Endothelial cell of umbilical vein (primary cell): ENCODE measurements at regions not wholly inside any gene's neighbourhood (a gene's known extent, or its start where the extent isn't known, plus 50 kb on each side); places are given as distances from the start of the nearest gene placed in this dataset.

Source experiments
- BruUV-seq: library from RNA; stranded (reverse); fragments of 400-500 nt; replicated peaks from 2 replicates; lab custom pipeline; 2021; lab: Mats Ljungman, UMichigan
- CTCF ChIA-PET: fragments of 300-600, 350-600 bp; sonication (Branson Sonifier 250); formaldehyde crosslinking; loops from one replicate; lab custom pipeline; 2021; ENCODE audit warnings: antibody characterized with exemption, inconsistent platforms; lab: Charles Lee
- POLR2A ChIA-PET: fragments of 300-600, 350-600 bp; sonication (Branson Sonifier 250); formaldehyde crosslinking; loops from one replicate; lab custom pipeline; 2021; ENCODE audit warnings: antibody characterized with exemption, inconsistent platforms; lab: Charles Lee
- DNase-seq: peaks from one replicate; pipeline ENCODE4 v3.0.0-alpha.2; 2011; ENCODE audit warnings: low read depth, low spot score
- FAIRE-seq: peaks from 2 replicates; lab custom pipeline; 2011; peaks lifted over from hg19 to GRCh38; lab: Jason Lieb, UNC
- H2AFZ ChIP-seq: 2 replicates; pipeline ENCODE4 v1.6.0; 2012; ENCODE audit warnings: low read depth, low read length, control low read depth, inconsistent platforms
- H3K27ac ChIP-seq: 2 replicates; pipeline ENCODE4 v1.5.1; 2011; ENCODE audit warnings: low read depth, mild to moderate bottlenecking, control low read depth, low read length, moderate library complexity; ENCODE audit not compliant: insufficient read depth
- H3K27me3 ChIP-seq, 2 experiments: 2 replicates each; pipeline versions ENCODE4 v1.6.0 to v1.6.1; 2011; ENCODE audit warnings: low read length in 2 of 2, mixed read lengths in 1 of 2; ENCODE audit not compliant: control insufficient read depth in 2 of 2, insufficient read depth in 2 of 2
- H3K36me3 ChIP-seq, 2 experiments: 2 replicates in 1 of 2; 3 replicates in 1 of 2; pipeline ENCODE4 v1.5.1; 2011; ENCODE audit warnings: low read length in 2 of 2, mild to moderate bottlenecking in 1 of 2, moderate library complexity in 1 of 2; ENCODE audit not compliant: control insufficient read depth in 2 of 2, insufficient read depth in 2 of 2; ENCODE audit errors: extremely low read depth in 1 of 2
- H3K4me1 ChIP-seq: 3 replicates; pipeline ENCODE4 v1.5.1; 2011; ENCODE audit warnings: mild to moderate bottlenecking, low read length; ENCODE audit not compliant: control insufficient read depth, insufficient read depth; ENCODE audit errors: extremely low read depth
- H3K4me2 ChIP-seq: 2 replicates; pipeline ENCODE4 v1.6.1; 2011; ENCODE audit warnings: low read length, control low read depth, mixed read lengths; ENCODE audit not compliant: insufficient read depth
- H3K4me3 ChIP-seq, 3 experiments: fragments of 200-600 bp in 1 of 3; sonication (generic), shearing (Covaris generic) in 1 of 3; replicated peaks in 1 of 3; 2 replicates each; pipeline ENCODE4 v1.5.1; 2011 to 2016; ENCODE audit warnings: control low read depth in 3 of 3, low read length in 3 of 3, mild to moderate bottlenecking in 2 of 3, inconsistent platforms in 1 of 3, low read depth in 1 of 3, moderate library complexity in 1 of 3; ENCODE audit not compliant: insufficient read depth in 1 of 3
- H3K79me2 ChIP-seq: 2 replicates; pipeline ENCODE4 v1.6.0; 2012; ENCODE audit warnings: low read length, inconsistent platforms; ENCODE audit not compliant: control insufficient read depth, insufficient read depth
- H3K9ac ChIP-seq: replicated peaks from 2 replicates; pipeline ENCODE3; 2011; ENCODE audit warnings: low read length, control low read depth; ENCODE audit not compliant: insufficient read depth; ENCODE audit errors: extremely low read depth
- H3K9me1 ChIP-seq: replicated peaks from 3 replicates; pipeline ENCODE4 v1.6.0; 2011; ENCODE audit warnings: mild to moderate bottlenecking, low read length; ENCODE audit not compliant: control insufficient read depth, insufficient read depth; ENCODE audit errors: extremely low read depth
- H3K9me3 ChIP-seq: replicated peaks from 2 replicates; pipeline ENCODE4 v1.5.1; 2012; ENCODE audit warnings: low read length, inconsistent platforms; ENCODE audit not compliant: control insufficient read depth, insufficient read depth
- H4K20me1 ChIP-seq: replicated peaks from 2 replicates; pipeline ENCODE3; 2011; ENCODE audit warnings: mild to moderate bottlenecking, low read length; ENCODE audit not compliant: control insufficient read depth, insufficient read depth; ENCODE audit errors: extremely low read depth
- CTCF ChIP-seq, 2 donors: IDR thresholded peaks; 1 replicate in 1 of 2; 2 replicates in 1 of 2; pipeline ENCODE4 v1.5.1; 2011; ENCODE audit warnings: low read length in 2 of 2, mild to moderate bottlenecking in 2 of 2, moderate library complexity in 2 of 2, control low read depth in 1 of 2, inconsistent platforms in 1 of 2, low read depth in 1 of 2; ENCODE audit not compliant: insufficient read depth in 1 of 2; ENCODE audit errors: extremely low read depth in 1 of 2
- EZH2 ChIP-seq: IDR thresholded peaks from 2 replicates; pipeline ENCODE4 v1.6.1; 2012; ENCODE audit warnings: borderline replicate concordance, low read depth, mild to moderate bottlenecking, moderate library complexity, low read length, inconsistent platforms; ENCODE audit not compliant: severe bottlenecking
- FOS ChIP-seq: IDR thresholded peaks from 2 replicates; pipeline ENCODE4 v1.6.1; 2011; ENCODE audit warnings: mild to moderate bottlenecking, low read length, moderate library complexity, borderline replicate concordance; ENCODE audit not compliant: insufficient read depth
- GATA2 ChIP-seq: IDR thresholded peaks from 2 replicates; pipeline ENCODE4 v1.7.0; 2011; ENCODE audit warnings: low read depth, mild to moderate bottlenecking, moderate library complexity, mixed read lengths, low read length; ENCODE audit not compliant: insufficient read length, insufficient read depth
- JUN ChIP-seq: IDR thresholded peaks from 2 replicates; pipeline ENCODE4 v1.6.1; 2011; ENCODE audit warnings: borderline replicate concordance, low read depth; ENCODE audit not compliant: insufficient read length, insufficient read depth
- MAX ChIP-seq: IDR thresholded peaks from 2 replicates; pipeline ENCODE4 v1.6.1; 2011; ENCODE audit not compliant: insufficient read depth, insufficient read length
- MYC ChIP-seq: IDR thresholded peaks from one replicate; pipeline ENCODE4 v1.6.1; 2011; ENCODE audit warnings: mild to moderate bottlenecking, low read depth, low read length
- POLR2A ChIP-seq: IDR thresholded peaks from 2 replicates; pipeline ENCODE4 v1.6.1; 2012; ENCODE audit warnings: low read depth, mild to moderate bottlenecking, control low read depth, low read length
- POLR2AphosphoS5 ChIP-seq: IDR thresholded peaks from 2 replicates; pipeline ENCODE4 v1.6.1; 2012; ENCODE audit warnings: low read depth, mild to moderate bottlenecking, control low read depth, low read length, moderate library complexity; ENCODE audit not compliant: insufficient read depth
- dilution Hi-C: fragments of 300-500 bp; cut with MboI; formaldehyde crosslinking; loops from one replicate; pipeline ENCODE4 v1.15.0; 2019; ENCODE audit warnings: low sequenced_read_pairs; ENCODE audit not compliant: extremely low pct_ligation_motif_present
- intact Hi-C: fragments of 100-400 bp; cut with micrococcal nuclease; formaldehyde crosslinking; loops from one replicate; pipeline ENCODE4 v1.10.0; 2022

GRCh38 chr6:78615430-78615904, 251.9 kb upstream of the IRAK1BP1 start:
- CTCF ChIA-PET, result interaction anchor here (0.7 to 2.8 kb wide), 6 partner anchors 9 to 369 kb away, joined by 3 to 11 read pairs (median 6); no protein-coding TSS in a partner anchor
- DNase-seq, result peak; percentile 55
- FAIRE-seq, result no peak

GRCh38 chr6:78618970-78619369, 248.4 kb upstream of the IRAK1BP1 start:
- Histone ChIP-seq H3K9me3 (no peaks in the 10 kb centered on the region), H3K4me1 (peaks cover 10% of the 10 kb centered on the region), H3K27me3 (no peaks in the 10 kb centered on the region), H3K9me1 (no peaks in the 10 kb centered on the region), H4K20me1 (no peaks in the 10 kb centered on the region), H3K9ac (no peak overlapping the region), H3K27ac (no peak overlapping the region), H2AFZ (no peak overlapping the region), H3K4me3 (no peak overlapping the region), H3K4me2 (no peak overlapping the region), H3K36me3 (no peaks in the 10 kb centered on the region), H3K79me2 (no peaks in the 10 kb centered on the region)
- POLR2A ChIA-PET, result no interaction called here
- no TSS peak for BruUV-seq
- no peak for DNase-seq
- dilution Hi-C loops (no loop called here), intact Hi-C loops (no loop called here)
- FAIRE-seq, result no peak
- CTCF ChIA-PET, result interaction anchor here (2.0 kb wide), 1 partner anchor 12 kb away, joined by 10 read pairs; no protein-coding TSS in a partner anchor
- TF ChIP-seq MYC (no peak), MAX (no peak), CTCF (IDR thresholded peaks at IDR 0.05; ENCODE audit: extremely low read depth in 1 of 2, insufficient read depth in 1 of 2, low read depth in 1 of 2, low read length in 2 of 2) (no peak), JUN (no peak), EZH2 (no peak), GATA2 (no peak), POLR2A (no peak), POLR2AphosphoS5 (no peak), FOS (no peak)

More at GRCh38 chr6:78615430-78615904, 251.9 kb upstream of the IRAK1BP1 start:
- Histone ChIP-seq H3K9ac (no peak overlapping the region), H3K36me3 (no peaks in the 10 kb centered on the region), H3K4me1 (peaks cover 10% of the 10 kb centered on the region), H3K27ac (no peak overlapping the region), H3K9me3 (no peaks in the 10 kb centered on the region), H2AFZ (peak overlapping the region; percentile 28), H3K27me3 (no peaks in the 10 kb centered on the region), H3K4me3 (no peak overlapping the region), H3K4me2 (no peak overlapping the region), H3K79me2 (no peaks in the 10 kb centered on the region), H4K20me1 (no peaks in the 10 kb centered on the region), H3K9me1 (no peaks in the 10 kb centered on the region)
- intact Hi-C loops, result no loop called here
- TF ChIP-seq GATA2 (peak; percentile 74), FOS (peak; percentile 75), MAX (no peak)
- BruUV-seq, result no TSS peak
- dilution Hi-C loops, result no loop called here
- POLR2A ChIA-PET, result no interaction called here
